Forelimb muscle (tissue), 1 donor: ENCODE measurements at regions not wholly inside any gene's neighbourhood (a gene's known extent, or its start where the extent isn't known, plus 50 kb on each side); places are given as distances from the start of the nearest gene placed in this dataset.
A peak's percentile ranks its signal among the peaks of the same experiment; 100 is the strongest.

Experiments
- DNase-seq: peaks from one replicate; pipeline ENCODE4 v3.0.0-alpha.2; 2013; ENCODE audit warnings: low read depth

DNA sequence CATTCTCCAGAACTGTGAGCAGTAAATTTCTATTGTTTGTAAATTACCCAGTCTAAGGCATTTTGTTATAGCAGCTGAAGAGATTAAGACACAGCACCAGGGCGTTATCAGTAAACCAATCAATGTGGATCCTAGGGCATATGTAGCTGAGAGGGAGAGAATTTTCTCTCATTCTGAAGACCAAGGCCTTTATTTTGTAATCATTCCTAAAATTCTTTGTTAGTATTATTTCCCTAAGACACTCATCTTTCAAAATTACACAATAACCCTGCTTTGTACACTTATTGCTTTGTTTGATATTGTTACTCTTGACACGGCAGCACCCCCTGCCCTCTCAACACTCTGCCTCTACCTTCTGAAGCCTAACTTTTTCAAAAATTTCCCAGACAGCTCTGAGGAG is 419.1 kb downstream of the SLC4A3 start:
- DNase-seq: no peak

DNA sequence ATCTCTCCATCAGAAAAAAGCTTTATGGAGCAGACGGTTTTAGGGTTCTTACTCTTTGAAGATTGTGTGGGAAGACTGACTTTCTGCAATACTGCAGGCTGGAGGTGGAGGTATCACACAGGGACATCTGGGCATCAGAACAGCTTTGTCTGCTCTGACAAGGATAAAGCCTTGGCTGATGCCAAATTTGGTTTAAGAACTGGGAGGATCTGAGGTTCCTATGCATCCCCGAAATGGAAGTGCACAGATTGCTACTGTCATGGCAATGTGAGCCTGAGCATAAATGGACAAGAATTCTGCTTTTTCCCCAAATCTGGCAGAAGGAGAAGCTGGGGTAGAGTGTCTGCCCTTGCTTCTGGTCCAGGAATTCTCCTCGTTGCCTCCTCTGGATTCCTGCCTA is 424.3 kb downstream of the SLC4A3 start:
- DNase-seq: no peak

DNA sequence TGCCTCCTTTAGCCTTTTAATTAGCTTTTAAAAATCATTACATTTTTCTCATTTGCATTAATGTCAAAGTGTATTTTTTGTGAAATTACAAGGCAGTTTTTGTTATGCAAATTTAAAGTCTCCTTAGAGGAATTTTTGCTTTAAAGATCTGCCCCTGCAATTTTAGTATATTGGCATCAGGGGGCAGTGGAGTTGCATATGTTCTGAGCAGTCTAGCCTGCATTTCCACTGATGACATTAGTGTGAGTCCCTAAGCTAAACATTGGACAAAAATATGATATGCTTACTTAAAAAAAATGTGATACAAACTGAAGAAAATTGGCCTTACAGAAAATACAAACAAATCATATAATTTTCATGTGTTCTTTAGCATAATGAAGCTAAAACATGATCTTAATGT is 426.5 kb downstream of the SLC4A3 start:
- DNase-seq: no peak

DNA sequence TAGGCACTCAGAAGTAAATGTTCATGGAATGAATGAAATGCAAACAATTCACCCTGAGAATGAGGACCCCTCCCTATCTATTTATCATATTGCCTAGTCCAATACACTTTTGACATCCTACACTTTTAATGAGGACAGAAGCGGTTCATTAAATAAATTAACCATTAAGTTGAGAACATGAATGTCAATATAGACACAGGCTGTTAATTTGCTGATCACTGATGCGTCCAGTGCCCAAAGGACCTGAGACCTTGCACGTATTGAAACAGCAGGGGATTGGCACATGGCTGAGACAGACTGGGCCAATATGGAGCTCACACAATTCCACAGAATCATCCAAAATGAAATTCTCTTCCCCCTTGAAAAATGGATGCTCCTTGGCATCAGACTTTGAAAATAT is 430.0 kb downstream of the SLC4A3 start:
- no peak for DNase-seq

DNA sequence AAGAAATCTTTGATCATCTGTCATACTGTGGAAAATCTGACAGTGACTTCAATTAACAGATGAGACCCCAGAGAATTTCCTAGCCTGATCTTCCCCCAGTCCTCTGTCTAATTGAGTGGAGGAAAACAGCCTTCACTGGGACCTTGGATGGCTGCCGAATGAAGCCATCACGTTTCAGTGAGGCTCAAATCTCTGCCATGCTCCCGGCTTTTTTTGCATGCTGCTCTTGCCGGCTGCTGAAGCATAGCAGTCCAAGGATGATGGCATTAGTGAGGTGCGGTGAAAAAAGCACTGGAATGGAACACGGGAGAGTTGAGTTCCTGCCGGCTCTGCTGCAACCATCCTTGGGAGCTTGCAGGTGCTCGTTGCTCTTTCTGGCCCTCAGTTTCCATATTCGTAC is 430.5 kb downstream of the SLC4A3 start:
- DNase-seq: no peak

DNA sequence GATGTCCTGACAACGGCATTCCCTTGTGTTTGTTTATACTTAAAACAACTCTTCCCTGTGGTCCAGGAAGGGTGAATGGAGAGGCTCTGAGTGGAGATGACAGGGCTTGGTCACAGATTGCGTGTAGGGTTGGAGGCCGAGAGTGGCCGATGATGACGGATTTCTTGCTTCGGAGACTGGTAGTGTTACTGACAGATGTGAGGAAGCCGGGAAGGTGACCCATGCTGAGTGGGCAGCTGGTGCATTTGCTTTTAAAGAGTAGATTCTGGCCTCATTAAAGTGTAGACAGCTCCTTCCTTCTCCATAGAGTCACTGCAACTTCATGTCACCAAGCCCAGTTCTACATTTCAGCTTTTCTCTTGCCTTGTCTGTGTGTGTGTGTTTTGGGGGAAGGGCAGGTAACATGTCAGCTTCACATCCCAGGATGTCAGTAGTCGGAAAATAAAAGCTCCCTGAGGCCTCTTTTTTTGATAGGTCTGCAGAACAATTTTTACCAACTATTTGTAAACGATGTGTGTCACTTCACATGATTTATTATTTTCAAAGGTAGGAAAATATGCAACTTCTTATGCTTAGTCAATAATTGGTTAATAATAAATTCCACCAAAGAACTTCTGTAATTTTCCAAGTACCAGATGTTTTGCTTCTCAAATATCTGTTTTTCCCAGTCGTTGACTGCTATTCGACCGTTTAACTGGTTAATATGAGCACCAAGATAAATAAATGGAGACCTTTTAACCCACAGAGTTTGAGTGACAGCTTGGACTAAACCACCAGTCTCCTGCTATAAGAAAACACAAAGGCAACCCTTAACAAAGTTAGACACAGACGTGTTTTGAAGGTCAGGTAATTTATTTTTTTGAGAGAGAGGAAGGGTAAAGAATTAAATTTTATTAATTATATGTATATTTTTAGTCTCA is 436.9 kb downstream of the SLC4A3 start:
- no peak for DNase-seq

DNA sequence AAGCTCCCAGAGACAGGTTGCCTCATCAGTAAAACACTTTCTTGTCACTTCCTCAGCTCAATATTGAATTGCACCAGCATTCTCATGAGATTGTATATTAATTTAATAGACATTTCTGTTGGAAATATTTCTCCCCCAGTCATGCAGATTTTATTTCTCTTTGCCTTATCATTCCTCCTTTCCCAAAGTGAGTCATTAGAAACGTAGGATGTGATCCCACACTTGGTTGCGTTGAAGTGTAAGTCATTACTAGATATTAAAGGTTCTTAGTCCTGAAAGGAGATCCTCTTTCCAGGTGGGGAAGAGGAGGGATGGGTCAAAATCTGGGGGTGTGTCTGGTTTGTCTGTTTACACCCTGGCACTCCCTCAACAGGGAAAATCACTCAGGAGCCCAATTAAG is 438.2 kb downstream of the SLC4A3 start:
- no peak for DNase-seq

DNA sequence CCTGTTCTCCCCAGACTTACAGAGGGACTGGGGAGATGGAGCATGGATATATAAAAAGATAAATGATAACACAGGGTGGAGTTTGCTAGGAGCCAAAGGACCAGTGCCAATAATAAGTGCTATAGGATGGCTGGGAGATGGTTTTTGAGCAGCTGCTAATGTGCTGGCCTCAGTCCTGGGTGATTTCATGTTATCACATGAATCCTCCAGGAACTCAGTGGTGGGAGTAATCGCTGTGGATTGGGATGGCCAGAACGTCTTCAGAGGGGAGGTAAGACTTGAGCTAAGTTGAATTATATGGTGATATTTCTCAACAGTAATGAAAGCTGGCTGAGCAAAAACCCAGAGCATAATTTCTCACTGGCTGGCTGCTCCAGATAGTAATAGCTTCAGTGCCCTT is 441.4 kb downstream of the SLC4A3 start:
- DNase-seq: no peak

DNA sequence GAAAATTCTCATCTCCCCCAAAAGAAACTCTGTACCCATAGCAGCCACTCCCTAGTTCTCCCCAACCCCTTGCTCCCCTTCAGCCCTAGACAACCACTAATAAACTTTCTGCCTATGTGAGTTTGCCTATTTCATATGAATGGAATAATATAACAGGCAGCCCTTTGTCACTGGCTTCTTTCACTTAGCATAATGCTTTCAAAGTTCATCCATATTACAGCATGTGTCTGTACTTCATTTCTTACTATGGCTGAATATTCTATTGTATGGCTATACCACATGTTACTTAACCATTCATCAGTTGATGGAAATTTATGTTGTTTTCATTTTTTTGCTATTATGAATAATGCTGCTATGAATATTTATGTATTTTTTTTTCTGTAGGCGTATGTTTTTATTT is 442.9 kb downstream of the SLC4A3 start:
- no peak for DNase-seq

DNA sequence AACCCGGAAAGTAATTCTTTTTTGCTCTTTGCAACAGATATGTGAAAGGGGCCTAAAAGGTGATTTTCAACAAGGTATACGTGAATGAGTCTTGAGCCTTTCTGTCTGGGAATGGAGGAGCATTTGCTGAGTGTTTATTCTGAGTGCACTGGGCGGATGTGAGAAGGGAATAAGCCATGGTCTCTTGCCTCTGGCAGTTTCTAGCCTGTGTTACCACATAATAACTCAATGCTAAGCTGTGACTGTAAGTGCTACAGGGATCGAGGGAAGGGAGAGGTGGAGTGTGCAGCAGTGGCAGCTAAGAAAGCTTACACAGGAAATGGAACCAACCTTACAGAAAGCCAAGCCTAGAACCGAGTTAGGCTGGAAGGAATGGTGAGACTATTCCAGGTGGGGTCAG is 444.3 kb downstream of the SLC4A3 start:
- DNase-seq: no peak

DNA sequence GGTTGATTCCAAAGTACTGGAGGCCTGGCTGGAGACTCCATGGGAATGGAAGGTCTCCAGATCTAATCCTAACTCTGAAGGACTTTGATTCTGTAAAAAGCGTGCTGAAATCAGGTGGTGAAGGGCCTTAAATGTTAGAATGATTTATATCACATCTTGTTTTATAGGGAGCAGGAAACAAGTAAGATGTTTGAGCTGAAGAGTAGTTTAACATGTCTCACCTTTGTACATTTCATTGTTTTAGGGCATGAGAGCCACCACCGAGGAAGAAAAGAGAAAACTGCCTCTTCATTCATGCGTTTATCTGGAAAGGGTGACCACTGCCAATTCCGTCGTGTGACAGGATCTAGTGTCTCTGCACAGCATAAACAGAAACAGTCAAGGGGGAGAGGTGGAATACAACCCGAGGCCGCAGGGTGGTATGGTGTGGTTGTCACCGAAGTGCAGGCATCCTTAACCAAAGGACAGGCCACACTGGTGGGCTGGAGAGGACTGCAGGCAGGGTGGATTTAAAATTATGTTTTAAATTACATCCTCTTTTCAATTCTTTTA is 445.3 kb downstream of the SLC4A3 start:
- DNase-seq: no peak

DNA sequence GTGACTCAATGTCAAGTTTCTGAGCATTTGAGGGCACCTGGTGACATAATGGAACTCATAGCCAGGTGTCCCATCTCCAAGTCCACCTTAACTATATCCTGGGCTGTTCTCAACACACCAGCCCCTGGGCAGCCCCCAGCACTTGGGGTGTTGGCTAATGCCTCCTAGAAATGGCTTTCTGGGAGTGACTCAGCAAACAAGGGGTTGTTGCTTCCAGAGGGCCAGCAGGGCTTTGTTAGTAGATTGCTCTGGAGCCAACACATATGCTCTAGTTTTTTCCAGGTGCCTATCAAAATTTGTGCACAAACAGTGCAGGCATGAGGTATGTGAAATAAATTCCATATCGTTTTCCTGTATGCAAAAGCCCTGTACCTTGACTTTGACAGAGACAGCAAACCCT is 448.4 kb downstream of the SLC4A3 start:
- DNase-seq: no peak

DNA sequence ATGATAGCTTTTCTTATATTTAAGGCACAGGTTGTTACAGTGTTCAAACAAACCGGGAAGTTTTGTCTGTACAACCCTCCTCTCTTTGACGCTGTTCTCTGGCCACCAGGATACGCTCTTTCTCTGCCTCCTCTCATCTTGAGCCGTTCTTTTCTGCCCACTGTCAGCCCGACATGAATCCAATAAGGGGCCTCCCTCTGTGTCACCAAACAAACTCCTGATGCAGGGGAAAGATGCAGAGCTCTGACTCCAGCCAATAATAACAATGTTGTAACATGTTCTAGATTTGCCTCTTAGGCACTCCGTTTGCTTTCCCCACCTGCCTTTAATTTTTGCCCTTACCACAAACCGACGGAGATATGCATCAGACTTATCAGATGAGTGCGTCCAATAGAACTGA is 449.3 kb downstream of the SLC4A3 start:
- no peak for DNase-seq

DNA sequence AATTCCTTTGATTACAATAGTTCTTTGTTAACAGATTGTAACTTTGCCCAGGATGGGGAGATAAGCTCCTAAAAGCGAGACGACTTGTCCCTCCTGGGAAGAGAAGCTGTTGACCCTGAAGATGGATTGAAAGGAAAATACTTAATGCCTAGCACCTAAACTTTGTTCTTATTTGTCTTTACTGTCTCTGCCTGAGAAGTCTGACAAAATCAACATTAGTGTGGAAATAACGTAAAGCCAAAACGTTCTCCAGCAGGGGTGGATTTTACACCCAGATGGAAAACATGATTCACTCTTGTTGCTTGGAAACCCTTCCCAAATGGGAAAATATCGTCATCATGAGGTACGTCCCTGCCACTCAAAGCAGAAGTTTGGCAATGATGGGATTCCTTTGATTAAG is 450.1 kb downstream of the SLC4A3 start:
- peak; percentile 64 for DNase-seq

DNA sequence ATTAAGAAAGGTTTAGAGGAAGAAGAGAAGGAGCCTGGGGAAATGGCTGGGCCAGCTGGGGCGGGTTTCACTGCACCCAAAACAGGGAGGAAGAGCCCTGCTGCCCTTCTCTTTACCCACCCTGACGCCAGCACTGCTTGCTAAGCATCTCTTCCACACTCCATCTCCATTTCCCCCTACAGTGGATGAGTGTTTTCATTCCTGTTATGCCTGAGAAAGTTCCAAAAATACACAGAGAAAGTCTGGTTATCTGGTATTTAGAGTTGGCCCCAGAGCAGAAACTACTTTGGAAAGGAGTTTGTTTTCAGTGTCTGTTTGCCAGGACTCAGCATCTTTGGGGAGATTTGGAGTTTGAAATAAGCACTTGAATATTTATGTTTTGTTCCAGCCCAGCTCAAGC is 451.0 kb downstream of the SLC4A3 start:
- DNase-seq: peak; percentile 56

DNA sequence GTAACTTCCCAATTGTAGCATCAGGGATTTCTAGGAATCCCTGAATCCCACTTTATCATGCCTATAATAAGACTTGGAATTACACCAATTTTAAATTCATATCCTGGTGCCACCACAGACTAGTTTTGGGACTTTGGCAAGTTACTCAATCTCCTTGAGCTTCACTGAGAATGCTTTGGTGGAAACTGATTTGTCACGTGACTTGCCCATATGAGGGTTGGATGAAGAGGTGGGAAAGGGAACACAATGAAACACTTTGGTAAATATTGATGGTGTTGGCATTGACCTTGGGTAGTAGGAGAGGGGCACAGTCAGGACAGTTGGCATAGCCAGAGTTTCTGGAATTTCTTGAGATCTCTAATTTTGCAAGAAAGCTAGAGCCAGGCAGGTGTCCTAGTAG is 452.2 kb downstream of the SLC4A3 start:
- no peak for DNase-seq

DNA sequence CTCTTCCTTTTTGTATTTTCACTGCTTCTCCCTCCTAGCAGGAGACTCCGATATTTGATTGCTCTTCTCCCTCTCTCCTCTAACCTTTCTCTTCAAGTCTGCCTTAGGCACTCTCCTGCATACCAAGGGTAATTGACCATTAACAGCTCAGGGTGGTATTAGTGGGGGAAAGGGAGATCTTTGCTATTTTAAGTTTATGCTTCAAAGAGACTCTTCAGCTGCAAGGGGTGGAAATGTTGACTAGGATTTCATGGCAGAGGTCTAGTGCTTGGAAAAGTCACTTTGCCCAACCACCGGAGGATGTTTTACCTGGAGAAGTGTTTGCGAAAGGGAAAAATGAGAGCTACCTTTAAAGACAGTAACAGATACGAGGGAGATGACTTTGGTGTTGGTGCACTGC is 453.7 kb downstream of the SLC4A3 start:
- no peak for DNase-seq

DNA sequence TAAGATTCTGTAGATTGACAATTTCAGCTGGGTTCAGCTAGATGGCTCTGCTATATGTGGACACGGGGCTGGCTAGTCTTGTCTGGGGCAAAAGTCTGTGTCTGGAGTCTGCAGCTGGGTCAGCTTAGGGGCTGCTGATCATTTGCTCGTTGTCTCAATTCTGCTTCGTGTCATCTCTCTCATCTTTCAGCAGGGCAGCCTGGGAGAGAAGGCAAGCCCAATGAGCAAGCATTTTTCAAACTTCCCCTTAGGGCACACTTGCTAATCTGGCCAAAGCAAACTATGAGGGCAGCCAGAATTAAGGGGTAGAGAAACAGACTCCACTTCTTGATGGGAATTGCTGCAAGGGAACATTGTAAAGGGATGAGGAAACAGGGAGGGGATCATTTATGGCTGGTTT is 462.6 kb downstream of the SLC4A3 start:
- no peak for DNase-seq

DNA sequence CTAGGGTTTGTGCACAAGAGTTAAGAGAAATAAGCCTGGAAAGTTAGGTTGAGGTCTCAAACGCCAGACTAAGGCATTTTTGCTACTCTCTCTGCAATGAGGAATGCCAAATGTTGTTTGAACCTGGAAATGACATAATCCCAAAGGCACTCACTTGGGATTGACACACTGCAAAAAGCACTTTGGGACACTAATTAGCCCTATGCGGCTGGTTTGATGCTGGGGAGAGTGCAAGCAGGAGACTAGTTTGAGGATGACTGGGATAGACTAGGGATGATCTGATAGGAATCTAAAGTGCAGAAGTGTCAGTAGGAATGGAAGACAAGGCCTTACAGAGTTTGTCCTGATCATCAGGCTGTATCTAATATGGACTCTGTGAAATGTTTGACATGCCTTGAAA is 469.0 kb downstream of the SLC4A3 start:
- DNase-seq: no peak

DNA sequence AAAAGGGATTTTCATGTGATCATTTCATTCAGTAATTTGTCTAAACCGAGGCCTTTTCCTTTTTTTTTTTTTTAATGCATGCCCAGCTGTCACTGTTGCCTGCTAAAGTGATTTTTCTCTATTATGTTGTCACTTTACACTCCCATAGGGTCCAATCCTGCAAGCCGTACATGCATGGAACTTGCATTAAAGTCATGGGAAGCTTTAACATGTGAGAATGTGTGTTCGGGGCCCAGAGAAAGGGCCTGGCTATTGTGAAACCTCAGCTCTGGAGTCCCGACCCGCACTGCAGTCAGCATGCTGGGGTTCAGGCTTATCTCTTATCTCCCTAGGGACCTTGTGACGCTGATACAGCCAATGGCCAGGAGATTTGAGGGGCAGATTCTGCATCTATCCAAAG is 474.6 kb downstream of the SLC4A3 start:
- no peak for DNase-seq

DNA sequence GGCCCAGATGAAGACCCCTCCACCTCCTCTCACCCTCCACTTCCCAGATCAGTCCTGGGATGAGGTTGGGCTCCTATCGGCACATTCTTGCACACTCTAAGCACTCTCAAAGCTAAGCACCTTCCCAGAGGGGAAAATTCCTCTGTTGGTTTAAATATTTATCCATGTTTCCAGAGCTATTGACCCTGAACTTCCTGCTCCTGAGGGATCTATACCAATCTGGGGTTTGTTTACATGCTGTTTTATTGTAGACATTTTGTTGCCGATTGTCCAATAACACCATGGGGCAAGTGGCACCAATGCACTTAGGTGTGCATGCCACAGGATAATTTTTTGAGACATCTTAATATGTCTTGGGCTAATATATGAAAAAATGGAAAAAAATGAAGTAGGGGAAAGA is 476.2 kb downstream of the SLC4A3 start:
- no peak for DNase-seq

DNA sequence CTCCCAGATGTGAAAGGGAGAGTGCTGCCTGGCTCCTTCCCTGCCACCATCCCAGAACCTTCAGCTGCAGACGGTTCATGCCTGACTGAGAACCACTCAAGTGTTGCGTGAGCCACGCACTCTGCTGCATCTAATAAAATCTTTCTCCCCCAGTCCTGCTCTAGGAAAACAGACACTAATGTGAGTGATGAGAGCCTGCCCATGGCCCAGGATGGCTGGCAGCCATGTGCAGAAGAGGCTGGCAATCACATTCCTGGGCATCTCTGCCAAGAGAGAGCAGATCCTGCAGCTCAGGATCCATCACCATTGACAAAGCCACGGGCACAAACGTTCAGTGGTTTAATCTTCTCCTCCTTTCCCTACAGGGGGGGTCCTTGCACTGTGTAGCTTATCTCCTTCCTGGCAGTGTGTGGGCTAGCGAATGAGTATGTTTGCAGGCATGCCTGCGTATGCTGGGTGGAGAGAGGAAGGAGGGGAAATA is 477.5 kb downstream of the SLC4A3 start:
- no peak for DNase-seq

DNA sequence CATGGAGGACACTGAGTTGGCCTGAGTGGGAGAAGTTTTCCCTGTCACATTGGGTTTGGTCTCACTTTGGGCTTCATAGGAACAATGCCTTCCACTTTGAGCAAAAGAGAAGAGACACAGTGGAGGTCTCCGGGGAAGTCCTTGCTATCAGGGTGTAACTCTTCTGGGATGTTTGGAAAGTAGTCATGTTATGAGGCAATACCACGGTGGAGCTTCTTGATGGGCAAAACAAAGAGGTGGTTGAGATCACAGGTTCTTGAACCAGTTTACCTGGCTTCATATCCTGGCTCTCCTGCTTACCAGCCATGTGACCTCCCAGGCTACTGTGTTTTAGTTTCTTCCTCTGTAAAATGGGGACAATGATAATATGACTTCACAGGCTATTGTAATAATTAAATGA is 478.6 kb downstream of the SLC4A3 start:
- no peak for DNase-seq

DNA sequence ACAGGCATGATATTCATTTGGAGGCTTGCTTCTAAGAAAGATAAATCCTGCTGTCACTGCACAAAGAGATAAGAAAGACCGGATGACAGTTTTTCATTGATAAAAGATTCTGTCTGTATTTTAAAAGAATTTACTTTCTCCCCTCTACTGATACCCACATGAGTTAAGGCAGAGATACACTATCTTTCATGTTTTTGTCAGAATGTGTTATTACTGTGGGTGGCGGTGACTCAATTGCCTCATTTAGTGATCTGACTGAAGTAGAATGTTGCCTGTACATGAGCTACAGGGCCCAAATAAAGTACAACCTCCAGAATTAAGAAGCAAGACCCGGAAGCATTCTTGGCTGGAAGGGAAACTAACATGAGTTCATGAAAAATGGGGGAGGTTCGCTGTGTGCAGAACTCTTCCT is 480.0 kb downstream of the SLC4A3 start:
- no peak for DNase-seq
